HG03354 (cell line): ENCODE measurements at regions not wholly inside any gene's neighbourhood (a gene's known extent, or its start where the extent isn't known, plus 50 kb on each side); places are given as distances from the start of the nearest gene placed in this dataset.
"Not testable (repeated sequence)": the region's sequence is repeated elsewhere in the genome, so short reads cannot be mapped to it uniquely, and the experiment has no call there.

Experiments
- ATAC-seq: cut with Tn5 transposase; IDR thresholded peaks from one replicate; pipeline ENCODE4 v1.9.1; 2021; ENCODE audit warnings: mild to moderate bottlenecking; ENCODE audit not compliant: unreplicated experiment, poor library complexity, severe bottlenecking

- ATAC-seq: no peak
These were observed 141.3 kb downstream of the FCRL5 start for GRCh38 chr1:157411064-157411463.

- no peak for ATAC-seq
These were observed 141.9 kb downstream of the FCRL5 start for GRCh38 chr1:157410457-157410856.

GRCh38 chr1:157409927-157410326 lies 142.4 kb downstream of the FCRL5 start:
- no peak for ATAC-seq

- no peak for ATAC-seq
These were observed 144.3 kb downstream of the FCRL5 start for GRCh38 chr1:157407917-157408525.

- no peak for ATAC-seq
These were observed 144.9 kb downstream of the FCRL5 start for GRCh38 chr1:157407367-157407766.

GRCh38 chr1:157405662-157406061 lies 146.7 kb downstream of the FCRL5 start:
- ATAC-seq: no peak

- no peak for ATAC-seq
These were observed 147.7 kb downstream of the FCRL5 start for GRCh38 chr1:157404614-157405013.

GRCh38 chr1:157404063-157404501 lies 148.2 kb downstream of the FCRL5 start:
- peak; percentile 24 for ATAC-seq

- peak; percentile 39 for ATAC-seq
These were observed 148.7 kb downstream of the FCRL5 start for GRCh38 chr1:157403608-157404007.

GRCh38 chr1:157403203-157403602 lies 149.1 kb downstream of the FCRL5 start:
- ATAC-seq: peak; percentile 88

GRCh38 chr1:157400766-157401165 lies 151.5 kb downstream of the FCRL5 start:
- ATAC-seq: no peak

GRCh38 chr1:157399984-157400382 lies 152.3 kb downstream of the FCRL5 start:
- peak; percentile 55 for ATAC-seq

GRCh38 chr1:157399343-157399983 lies 152.9 kb downstream of the FCRL5 start:
- peak; percentile 6 for ATAC-seq

GRCh38 chr1:157390651-157391050 lies 161.7 kb downstream of the FCRL5 start:
- ATAC-seq: no peak

GRCh38 chr1:157388057-157388456 lies 164.3 kb downstream of the FCRL5 start:
- ATAC-seq: no peak

- ATAC-seq: no peak
These were observed 168.1 kb downstream of the FCRL5 start for GRCh38 chr1:157384258-157384657.

GRCh38 chr1:157382351-157382750 lies 170.0 kb downstream of the FCRL5 start:
- ATAC-seq: no peak

- ATAC-seq: no peak
These were observed 171.8 kb downstream of the FCRL5 start for GRCh38 chr1:157380523-157380922.

- ATAC-seq: not testable (repeated sequence)
These were observed 175.0 kb downstream of the FCRL5 start for GRCh38 chr1:157377280-157377713.

- no peak for ATAC-seq
These were observed 175.6 kb downstream of the FCRL5 start for GRCh38 chr1:157376681-157377080.

GRCh38 chr1:157372311-157372710 lies 180.0 kb downstream of the FCRL5 start:
- not testable (repeated sequence) for ATAC-seq
